GM18858 (cell line): ENCODE measurements at regions not wholly inside any gene's neighbourhood (a gene's known extent, or its start where the extent isn't known, plus 50 kb on each side); places are given as distances from the start of the nearest gene placed in this dataset.
"Not testable (repeated sequence)": the region's sequence is repeated elsewhere in the genome, so short reads cannot be mapped to it uniquely, and the experiment has no call there.

Experiments
- ATAC-seq: cut with Tn5 transposase; IDR thresholded peaks from one replicate; pipeline ENCODE4 v1.9.1; 2021; ENCODE audit not compliant: unreplicated experiment

- ATAC-seq = no peak
These were observed 50.6 kb upstream of the C1QTNF9B start for GRCh38 chr13:23947893-23948292.

- ATAC-seq = no peak
These were observed 51.9 kb upstream of the C1QTNF9B start for GRCh38 chr13:23949200-23949599.

- no peak for ATAC-seq
These were observed 52.4 kb upstream of the C1QTNF9B start for GRCh38 chr13:23949736-23950135.

- no peak for ATAC-seq
These were observed 53.6 kb upstream of the C1QTNF9B start for GRCh38 chr13:23950736-23951510.

- no peak for ATAC-seq
These were observed 55.5 kb upstream of the C1QTNF9B start for GRCh38 chr13:23952796-23953195.

GRCh38 chr13:23953860-23954512, 56.7 kb upstream of the C1QTNF9B start:
- no peak for ATAC-seq

GRCh38 chr13:23955064-23955463, 57.8 kb upstream of the C1QTNF9B start:
- no peak for ATAC-seq

GRCh38 chr13:23956106-23956505, 58.8 kb upstream of the C1QTNF9B start:
- ATAC-seq = no peak

- no peak for ATAC-seq
These were observed 60.7 kb upstream of the C1QTNF9B start for GRCh38 chr13:23957981-23958380.

GRCh38 chr13:23959231-23959862, 62.0 kb upstream of the C1QTNF9B start:
- ATAC-seq = no peak

- ATAC-seq = no peak
These were observed 63.4 kb upstream of the C1QTNF9B start for GRCh38 chr13:23960566-23961156.

- no peak for ATAC-seq
These were observed 66.1 kb upstream of the C1QTNF9B start for GRCh38 chr13:23963184-23963931.

- ATAC-seq = no peak
These were observed 66.6 kb upstream of the C1QTNF9B start for GRCh38 chr13:23963947-23964346.

- ATAC-seq = no peak
These were observed 68.0 kb upstream of the C1QTNF9B start for GRCh38 chr13:23965346-23965745.

GRCh38 chr13:23966221-23966690, 69.0 kb upstream of the C1QTNF9B start:
- no peak for ATAC-seq

- peak; percentile 54 for ATAC-seq
These were observed 69.7 kb upstream of the C1QTNF9B start for GRCh38 chr13:23966691-23967615.

GRCh38 chr13:23967792-23968191, 70.5 kb upstream of the C1QTNF9B start:
- not testable (repeated sequence) for ATAC-seq

- no peak for ATAC-seq
These were observed 72.3 kb upstream of the C1QTNF9B start for GRCh38 chr13:23969647-23970046.

GRCh38 chr13:23979361-23980159, 82.3 kb upstream of the C1QTNF9B start:
- no peak for ATAC-seq
